GM18951 (cell line): ENCODE measurements at regions not wholly inside any gene's neighbourhood (a gene's known extent, or its start where the extent isn't known, plus 50 kb on each side); places are given as distances from the start of the nearest gene placed in this dataset.

ENCODE experiments used
- POLR2A ChIP-seq: IDR thresholded peaks from 4 replicates; pipeline ENCODE4 v1.6.1; 2011; ENCODE audit warnings: mild to moderate bottlenecking; ENCODE audit not compliant: insufficient read length, insufficient read depth; ENCODE audit errors: extremely low read depth
- in situ Hi-C: fragments of 300-500 bp; cut with MboI; formaldehyde crosslinking; loops from one replicate; pipeline ENCODE4 v1.12.0; 2022; ENCODE audit warnings: low sequenced_read_pairs, mixed read lengths, inconsistent platforms; ENCODE audit not compliant: unreplicated experiment

GRCh38 chr7:12137283-12137682, 73.8 kb upstream of the TMEM106B start:
- in situ Hi-C loops = no loop called here
- no peak for TF ChIP-seq POLR2A

- no peak for TF ChIP-seq POLR2A
- in situ Hi-C loops = no loop called here
Measured at GRCh38 chr7:12138421-12138820, 72.7 kb upstream of the TMEM106B start.

- TF ChIP-seq POLR2A = no peak
- in situ Hi-C loops = no loop called here
Measured at GRCh38 chr7:12139416-12139815, 71.7 kb upstream of the TMEM106B start.

- TF ChIP-seq POLR2A = no peak
- in situ Hi-C loops = no loop called here
Measured at GRCh38 chr7:12146813-12147212, 64.3 kb upstream of the TMEM106B start.

GRCh38 chr7:12152196-12152918, 58.7 kb upstream of the TMEM106B start:
- TF ChIP-seq POLR2A = no peak
- in situ Hi-C loops = no loop called here

GRCh38 chr7:12154119-12154518, 57.0 kb upstream of the TMEM106B start:
- TF ChIP-seq POLR2A = no peak
- in situ Hi-C loops = no loop called here

GRCh38 chr7:12157517-12157916, 53.6 kb upstream of the TMEM106B start:
- no peak for TF ChIP-seq POLR2A

GRCh38 chr7:12158334-12159060, 52.6 kb upstream of the TMEM106B start:
- no peak for TF ChIP-seq POLR2A
- in situ Hi-C loops = no loop called here

More at GRCh38 chr7:12157517-12157916, 53.6 kb upstream of the TMEM106B start:
- in situ Hi-C loops = no loop called here

- TF ChIP-seq POLR2A = no peak
- in situ Hi-C loops = no loop called here
Measured at GRCh38 chr7:12161146-12161545, 49.9 kb upstream of the TMEM106B start.
